Uterus (tissue), 2 donors: ENCODE measurements at regions not wholly inside any gene's neighbourhood (a gene's known extent, or its start where the extent isn't known, plus 50 kb on each side); places are given as distances from the start of the nearest gene placed in this dataset.

Experiments used
- POLR2A ChIP-seq, 2 donors: fragments of 450-650 bp; IDR thresholded peaks; one replicate each; pipeline ENCODE4 v1.6.1; 2016; ENCODE audit warnings: antibody characterized with exemption in 2 of 2, mild to moderate bottlenecking in 1 of 2, moderate library complexity in 1 of 2
- TF ChIP-seq, protein P1 (sequence below), 4 experiments: fragments of 200-600 bp in 2 of 4; fragments of 450-650 bp in 2 of 4; sonication (generic) in 2 of 4; IDR thresholded peaks; one replicate each; pipeline ENCODE4 v1.5.1; 2016 to 2019; ENCODE audit warnings: antibody characterized with exemption in 4 of 4, mild to moderate bottlenecking in 2 of 4, moderate library complexity in 1 of 4

DNA sequence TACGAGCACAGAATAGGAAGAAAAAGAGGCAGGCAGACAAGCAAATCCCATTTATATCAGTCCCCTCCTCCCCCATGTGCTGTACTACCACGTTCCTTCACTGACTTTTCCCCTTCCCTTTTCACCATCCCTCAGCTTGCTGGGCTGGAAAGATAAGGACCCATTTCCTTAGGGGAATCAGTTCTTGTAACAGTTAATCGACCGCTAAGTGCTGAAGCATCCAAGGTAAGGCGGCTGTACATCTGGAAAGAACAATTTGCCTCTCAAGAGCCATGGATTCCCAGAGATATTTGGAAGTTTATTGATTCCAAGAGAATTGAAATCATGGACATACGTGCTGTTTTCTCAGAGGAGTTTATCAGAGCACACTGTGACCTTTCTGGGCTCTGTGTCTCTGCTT is 1688.0 kb downstream of the STIM2 start:
- TF ChIP-seq, protein P1, sequence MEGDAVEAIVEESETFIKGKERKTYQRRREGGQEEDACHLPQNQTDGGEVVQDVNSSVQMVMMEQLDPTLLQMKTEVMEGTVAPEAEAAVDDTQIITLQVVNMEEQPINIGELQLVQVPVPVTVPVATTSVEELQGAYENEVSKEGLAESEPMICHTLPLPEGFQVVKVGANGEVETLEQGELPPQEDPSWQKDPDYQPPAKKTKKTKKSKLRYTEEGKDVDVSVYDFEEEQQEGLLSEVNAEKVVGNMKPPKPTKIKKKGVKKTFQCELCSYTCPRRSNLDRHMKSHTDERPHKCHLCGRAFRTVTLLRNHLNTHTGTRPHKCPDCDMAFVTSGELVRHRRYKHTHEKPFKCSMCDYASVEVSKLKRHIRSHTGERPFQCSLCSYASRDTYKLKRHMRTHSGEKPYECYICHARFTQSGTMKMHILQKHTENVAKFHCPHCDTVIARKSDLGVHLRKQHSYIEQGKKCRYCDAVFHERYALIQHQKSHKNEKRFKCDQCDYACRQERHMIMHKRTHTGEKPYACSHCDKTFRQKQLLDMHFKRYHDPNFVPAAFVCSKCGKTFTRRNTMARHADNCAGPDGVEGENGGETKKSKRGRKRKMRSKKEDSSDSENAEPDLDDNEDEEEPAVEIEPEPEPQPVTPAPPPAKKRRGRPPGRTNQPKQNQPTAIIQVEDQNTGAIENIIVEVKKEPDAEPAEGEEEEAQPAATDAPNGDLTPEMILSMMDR (IDR thresholded peaks at IDR 0.05), result no peak
- no peak for TF ChIP-seq POLR2A (IDR thresholded peaks at IDR 0.05)
